Lower leg skin (tissue), 3 donors: ENCODE measurements at regions not wholly inside any gene's neighbourhood (a gene's known extent, or its start where the extent isn't known, plus 50 kb on each side); places are given as distances from the start of the nearest gene placed in this dataset.

ENCODE experiments used
- POLR2A ChIP-seq, 2 donors: fragments of 450-650 bp; IDR thresholded peaks; one replicate each; pipeline ENCODE4 v1.6.1; 2016 to 2017; ENCODE audit warnings: antibody characterized with exemption in 2 of 2, mild to moderate bottlenecking in 1 of 2, moderate library complexity in 1 of 2
- TF ChIP-seq, protein P1 (sequence below), 3 donors: fragments of 450-650 bp; IDR thresholded peaks; one replicate each; pipeline ENCODE4 v1.5.1; 2016; ENCODE audit warnings: antibody characterized with exemption in 3 of 3, mild to moderate bottlenecking in 3 of 3, moderate library complexity in 2 of 3

DNA sequence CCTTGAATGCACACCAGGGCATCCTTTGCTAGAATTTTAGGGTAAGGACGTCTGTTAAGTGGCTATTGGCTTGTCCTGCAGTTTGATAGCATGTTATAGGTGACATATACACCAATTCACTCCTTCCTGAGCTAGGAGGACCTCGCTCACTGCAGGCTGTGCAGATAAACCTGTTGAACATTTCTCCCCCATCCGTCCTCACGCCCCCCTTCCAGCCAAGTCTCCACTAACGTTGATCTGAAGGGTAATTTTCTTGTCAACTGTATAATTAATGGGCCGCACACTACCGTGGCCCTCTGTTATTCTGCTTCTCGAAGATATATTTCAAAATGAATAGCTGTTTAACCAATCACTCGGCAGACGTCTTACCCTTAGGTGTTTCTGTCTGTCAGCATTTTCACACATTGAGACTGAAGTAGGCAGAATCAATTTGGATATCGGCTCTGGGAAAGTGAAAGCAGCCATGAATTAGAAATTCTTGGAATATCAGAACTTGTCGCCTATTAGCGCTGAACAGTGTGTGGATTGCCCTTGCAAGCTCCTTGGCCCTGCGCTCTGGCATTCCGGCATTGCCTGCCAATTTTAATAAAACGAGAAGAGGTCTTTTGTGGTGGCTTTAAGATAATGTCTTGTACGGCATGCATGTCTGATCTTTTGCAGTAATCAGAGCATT is 905.3 kb downstream of the TYW1 start:
- TF ChIP-seq, protein P1, sequence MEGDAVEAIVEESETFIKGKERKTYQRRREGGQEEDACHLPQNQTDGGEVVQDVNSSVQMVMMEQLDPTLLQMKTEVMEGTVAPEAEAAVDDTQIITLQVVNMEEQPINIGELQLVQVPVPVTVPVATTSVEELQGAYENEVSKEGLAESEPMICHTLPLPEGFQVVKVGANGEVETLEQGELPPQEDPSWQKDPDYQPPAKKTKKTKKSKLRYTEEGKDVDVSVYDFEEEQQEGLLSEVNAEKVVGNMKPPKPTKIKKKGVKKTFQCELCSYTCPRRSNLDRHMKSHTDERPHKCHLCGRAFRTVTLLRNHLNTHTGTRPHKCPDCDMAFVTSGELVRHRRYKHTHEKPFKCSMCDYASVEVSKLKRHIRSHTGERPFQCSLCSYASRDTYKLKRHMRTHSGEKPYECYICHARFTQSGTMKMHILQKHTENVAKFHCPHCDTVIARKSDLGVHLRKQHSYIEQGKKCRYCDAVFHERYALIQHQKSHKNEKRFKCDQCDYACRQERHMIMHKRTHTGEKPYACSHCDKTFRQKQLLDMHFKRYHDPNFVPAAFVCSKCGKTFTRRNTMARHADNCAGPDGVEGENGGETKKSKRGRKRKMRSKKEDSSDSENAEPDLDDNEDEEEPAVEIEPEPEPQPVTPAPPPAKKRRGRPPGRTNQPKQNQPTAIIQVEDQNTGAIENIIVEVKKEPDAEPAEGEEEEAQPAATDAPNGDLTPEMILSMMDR (IDR thresholded peaks at IDR 0.05), result no peak
- no peak for TF ChIP-seq POLR2A (IDR thresholded peaks at IDR 0.05)
